ENCODE measurements at regions not wholly inside any gene's neighbourhood (a gene's known extent, or its start where the extent isn't known, plus 50 kb on each side); places are given as distances from the start of the nearest gene placed in this dataset.

GRCh38 chr13:90769387-90769786 is 578.1 kb upstream of the MIR17HG start:
- TF ChIP-seq CTCF (IDR thresholded peaks at IDR 0.05): no peak
- TF ChIP-seq POLR2A (IDR thresholded peaks at IDR 0.05): no peak

All from esophagus squamous epithelium (tissue), 4 donors.